NCI-H82 treated with DMSO at 0.1 percent for 48 hours (cell line): ENCODE measurements at regions not wholly inside any gene's neighbourhood (a gene's known extent, or its start where the extent isn't known, plus 50 kb on each side); places are given as distances from the start of the nearest gene placed in this dataset.

Source experiments
- DNase-seq: peaks from one replicate; lab custom pipeline; 2025; ENCODE audit not compliant: unreplicated experiment; lab: John Stamatoyannopoulos, UW

GRCh38 chr15:59953392-59953883, 50.7 kb upstream of the FOXB1 start:
- DNase-seq, result peak; percentile 45

DNA sequence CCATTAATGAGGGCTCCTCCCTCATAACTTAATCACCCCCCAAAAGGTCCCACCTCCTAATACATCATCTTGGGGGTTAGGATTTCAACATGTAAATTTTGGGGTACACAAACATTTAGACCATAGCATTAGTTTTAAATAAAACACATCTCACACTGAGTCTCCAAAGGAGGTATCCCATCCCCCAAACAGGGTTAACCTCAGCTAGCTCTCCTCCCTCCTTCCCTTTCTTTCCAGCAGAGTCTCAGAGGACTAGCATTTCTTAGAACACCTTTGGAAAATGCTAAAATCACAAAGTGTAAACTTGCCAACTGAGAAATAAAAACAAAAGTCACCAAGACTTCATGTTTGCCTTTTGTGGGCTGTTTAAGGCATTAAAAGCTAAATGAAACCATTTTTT, 51.2 kb upstream of the FOXB1 start:
- DNase-seq, result no peak

- no peak for DNase-seq
Measured at GRCh38 chr15:59950603-59951388, 53.3 kb upstream of the FOXB1 start.

- DNase-seq, result no peak
Measured at GRCh38 chr15:59948924-59949613, 55.0 kb upstream of the FOXB1 start.

GRCh38 chr15:59946084-59946483, 58.0 kb upstream of the FOXB1 start:
- DNase-seq, result no peak

GRCh38 chr15:59945036-59945435, 59.1 kb upstream of the FOXB1 start:
- no peak for DNase-seq

- DNase-seq, result no peak
Measured at GRCh38 chr15:59941612-59942011, 62.5 kb upstream of the FOXB1 start.

- DNase-seq, result no peak
Measured at GRCh38 chr15:59940928-59941327, 63.2 kb upstream of the FOXB1 start.

DNA sequence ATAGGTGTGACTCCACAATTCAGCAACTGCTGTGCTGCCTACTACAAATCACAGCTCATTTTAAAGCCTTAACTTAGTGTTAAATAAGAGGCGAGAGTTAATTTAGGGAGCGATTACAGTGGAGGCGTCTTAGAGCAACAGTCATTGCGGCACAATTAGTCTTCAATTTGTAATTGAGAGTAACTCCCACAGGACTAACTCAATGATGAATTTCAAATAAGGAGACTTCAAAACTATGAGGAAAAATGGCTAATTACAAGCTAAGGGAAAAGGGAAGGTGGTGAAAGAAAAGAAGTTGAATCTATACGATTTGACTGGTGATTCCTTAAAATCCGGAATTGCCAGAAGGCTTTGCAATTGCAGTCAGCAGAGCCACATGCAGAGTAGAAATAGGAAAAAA, 63.7 kb upstream of the FOXB1 start:
- no peak for DNase-seq

- DNase-seq, result no peak
Measured at GRCh38 chr15:59936741-59937140, 67.4 kb upstream of the FOXB1 start.

GRCh38 chr15:59933607-59934006, 70.5 kb upstream of the FOXB1 start:
- no peak for DNase-seq

GRCh38 chr15:59931646-59932261, 72.4 kb upstream of the FOXB1 start:
- no peak for DNase-seq

GRCh38 chr15:59924812-59925522, 79.1 kb upstream of the FOXB1 start:
- DNase-seq, result no peak

DNA sequence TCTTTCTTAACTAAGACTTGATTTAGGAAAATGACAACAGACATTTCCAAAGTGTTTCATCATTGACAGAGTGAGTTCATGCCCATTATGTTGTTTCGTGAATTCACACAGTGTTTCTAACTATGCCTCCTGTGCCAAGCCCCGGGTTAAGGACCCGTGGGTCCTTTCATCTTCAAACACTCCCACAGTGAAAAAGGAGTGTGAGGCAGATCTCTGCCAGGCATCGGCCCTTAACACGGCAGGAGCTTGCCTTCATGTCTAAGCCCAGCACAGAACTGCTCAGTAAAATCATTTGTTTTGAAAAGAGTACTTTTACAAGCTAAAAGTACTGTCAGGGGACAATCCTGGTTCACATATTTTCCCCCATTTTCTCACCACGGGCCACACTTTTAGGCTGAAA, 80.0 kb upstream of the FOXB1 start:
- DNase-seq, result no peak

GRCh38 chr15:59923508-59923907, 80.6 kb upstream of the FOXB1 start:
- DNase-seq, result no peak

DNA sequence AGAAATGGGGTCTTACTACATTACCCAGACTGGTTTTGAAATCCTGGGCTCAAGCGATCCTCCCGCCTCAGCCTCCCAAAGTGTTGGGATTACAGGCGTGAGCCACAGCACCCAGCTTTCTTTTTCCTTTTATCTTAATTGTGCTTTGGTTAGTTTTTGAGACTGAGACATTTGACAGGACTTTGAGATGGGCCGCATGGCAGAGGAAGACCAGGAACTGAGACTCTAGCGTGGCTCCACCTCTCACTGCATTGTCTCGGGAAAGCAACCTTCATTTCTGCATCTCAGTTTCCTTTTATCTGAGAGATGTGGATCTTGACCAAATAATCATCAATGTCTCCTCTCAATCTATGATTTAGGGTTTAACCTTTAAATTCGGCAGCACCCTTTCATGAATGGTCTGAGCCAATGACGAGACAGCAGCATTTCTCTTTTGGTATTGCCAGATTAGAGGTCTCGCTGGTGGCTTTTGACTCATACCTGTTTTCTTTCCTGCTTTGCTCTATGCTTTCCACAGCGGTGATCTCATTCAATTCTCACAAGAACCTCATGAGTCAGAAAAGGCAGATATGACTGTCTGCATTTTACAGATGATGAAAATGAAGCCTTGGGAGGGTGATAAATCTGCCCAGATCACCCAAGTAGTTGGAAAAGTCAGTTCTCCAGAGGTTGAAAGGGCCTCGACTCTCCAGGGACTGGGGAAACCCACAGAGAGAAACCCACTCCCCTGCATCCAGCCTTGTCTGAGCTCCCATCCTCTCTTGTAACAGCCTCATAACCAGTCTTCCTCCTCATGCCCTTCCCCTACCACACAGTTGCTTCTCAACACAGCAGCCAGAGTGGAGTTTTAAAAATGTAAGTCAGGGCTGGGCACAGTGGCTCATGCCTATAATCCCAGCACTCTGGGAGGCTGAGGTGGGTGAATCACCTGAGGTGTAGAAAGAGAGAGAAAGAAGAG, 84.8 kb upstream of the FOXB1 start:
- no peak for DNase-seq

DNA sequence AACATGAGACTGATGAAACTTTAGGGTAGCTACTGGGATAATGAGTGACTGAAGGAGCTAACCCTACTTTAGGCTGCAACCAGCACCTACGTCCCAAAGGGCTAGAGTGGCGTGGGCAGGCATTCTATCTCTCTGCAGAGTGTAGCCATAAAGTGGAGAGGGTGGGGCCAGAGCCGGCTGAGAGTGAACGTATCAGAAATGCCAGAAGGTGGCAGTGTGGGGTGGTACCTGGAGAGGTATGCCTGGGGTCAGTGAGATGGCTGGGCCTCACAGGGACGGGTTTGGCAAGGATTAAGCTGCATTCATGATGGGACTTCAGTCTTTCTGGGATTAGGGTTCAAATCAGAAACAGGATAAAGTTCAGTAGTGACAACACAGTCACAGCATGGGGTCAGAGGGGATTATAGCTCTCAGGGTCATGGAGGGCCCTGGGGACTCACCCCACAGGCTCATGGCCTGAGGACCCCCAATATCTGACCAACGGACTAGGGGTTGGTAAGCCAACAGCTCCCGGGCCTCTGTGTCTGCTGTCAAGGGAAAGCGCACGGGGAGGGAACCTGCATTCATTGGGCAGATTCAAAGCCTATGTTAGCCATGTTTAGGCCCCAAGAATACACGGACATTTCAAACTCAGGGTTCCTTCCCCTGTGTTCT, 86.5 kb upstream of the FOXB1 start:
- peak; percentile 70 for DNase-seq

- no peak for DNase-seq
Measured at GRCh38 chr15:59906046-59906445, 98.1 kb upstream of the FOXB1 start.

- DNase-seq, result no peak
Measured at GRCh38 chr15:59905176-59905575, 98.9 kb upstream of the FOXB1 start.
